Neuron (in vitro differentiated cells): ENCODE measurements at regions not wholly inside any gene's neighbourhood (a gene's known extent, or its start where the extent isn't known, plus 50 kb on each side); places are given as distances from the start of the nearest gene placed in this dataset.

Source experiments
- H2AFZ ChIP-seq: one replicate; pipeline ENCODE4 v1.6.1; 2013; ENCODE audit warnings: low read depth, mild to moderate bottlenecking, inconsistent platforms, low read length, moderate library complexity
- H3K27me3 ChIP-seq: one replicate; pipeline ENCODE4 v1.6.1; 2013; ENCODE audit warnings: low read length; ENCODE audit not compliant: insufficient read depth
- H3K36me3 ChIP-seq: one replicate; pipeline ENCODE4 v1.6.1; 2013; ENCODE audit warnings: low read length; ENCODE audit not compliant: insufficient read depth
- H3K4me1 ChIP-seq: one replicate; pipeline ENCODE4 v1.6.1; 2013; ENCODE audit warnings: low read length; ENCODE audit not compliant: insufficient read depth
- H3K4me3 ChIP-seq: 2 replicates; pipeline ENCODE4 v1.5.1; 2013; ENCODE audit warnings: mild to moderate bottlenecking, low read length, moderate library complexity
- H3K9me3 ChIP-seq: one replicate; pipeline ENCODE4 v1.6.1; 2013; ENCODE audit warnings: low read length

DNA sequence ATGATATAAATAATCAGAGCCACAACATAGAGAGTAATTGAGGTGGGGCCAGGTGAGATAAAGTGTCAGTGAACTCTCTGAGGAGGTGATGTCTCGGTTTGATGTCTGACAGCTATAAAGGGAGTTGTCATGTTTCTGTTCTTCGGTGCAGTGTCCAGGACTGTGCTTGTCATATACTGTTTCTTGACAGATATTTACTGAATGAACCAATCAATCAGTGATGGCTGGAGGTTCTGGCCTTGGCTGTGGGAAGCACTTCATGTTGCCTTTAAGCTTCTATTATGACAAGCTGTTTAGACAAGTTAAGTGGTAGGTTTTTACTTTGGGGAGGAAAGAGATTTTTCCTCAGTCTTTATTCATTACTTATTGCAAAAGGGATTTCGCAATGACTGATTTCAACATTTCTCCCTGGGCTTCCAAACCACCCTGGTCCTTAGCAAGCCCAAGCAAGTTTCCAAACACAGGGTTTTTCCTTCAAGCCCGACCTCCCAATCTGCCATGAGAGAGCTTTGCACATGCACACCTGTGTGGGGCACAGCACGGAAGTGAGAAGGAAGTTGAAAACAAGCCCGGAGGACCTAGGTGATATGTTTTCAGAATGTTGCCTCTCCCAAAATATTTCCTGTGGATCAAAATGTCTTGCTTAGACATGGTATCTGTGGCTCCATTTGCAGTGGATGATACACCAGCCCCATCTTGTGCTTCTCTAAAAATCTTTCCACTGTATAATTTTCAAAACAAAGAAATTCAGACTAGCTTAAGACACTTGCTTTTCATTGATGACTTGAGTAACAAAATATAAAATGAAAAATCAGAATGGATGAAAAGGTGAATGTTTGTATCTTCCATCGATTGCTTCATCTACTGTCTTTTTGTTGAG, 567.3 kb upstream of the BTBD3 start:
- Histone ChIP-seq H3K36me3 (no peaks in the 10 kb centered on the region), H3K4me1 (peaks cover 46% of the 10 kb centered on the region), H2AFZ (no peak overlapping the region), H3K9me3 (no peaks in the 10 kb centered on the region), H3K4me3 (no peak overlapping the region), H3K27me3 (no peaks in the 10 kb centered on the region)

- Histone ChIP-seq H3K27me3 (no peaks in the 10 kb centered on the region), H3K4me1 (peaks cover 49% of the 10 kb centered on the region), H3K9me3 (no peaks in the 10 kb centered on the region)
These were observed 565.7 kb upstream of the BTBD3 start for GRCh38 chr20:11352041-11352440.

DNA sequence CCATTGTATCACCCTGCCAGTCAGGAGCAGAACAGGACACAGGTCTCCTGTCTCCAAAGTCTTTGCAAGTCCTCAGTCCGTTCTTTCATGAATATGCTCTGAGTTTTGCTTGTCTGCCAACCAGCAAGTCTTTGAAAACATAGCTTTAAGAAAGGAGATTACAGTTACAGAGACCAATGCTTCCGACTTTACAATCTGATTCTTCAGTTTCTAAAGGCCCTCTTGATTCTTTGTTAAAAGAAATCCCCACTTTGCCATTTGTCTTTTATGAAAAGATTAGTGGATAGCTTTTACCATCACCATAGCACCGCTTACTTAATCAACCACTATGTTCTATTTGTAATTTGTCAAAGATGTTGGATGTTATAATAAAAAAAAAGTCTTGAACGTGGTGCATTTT, 562.8 kb upstream of the BTBD3 start:
- Histone ChIP-seq H3K27me3 (no peaks in the 10 kb centered on the region), H3K36me3 (no peaks in the 10 kb centered on the region), H3K4me1 (peaks cover 49% of the 10 kb centered on the region), H2AFZ (no peak overlapping the region), H3K4me3 (no peak overlapping the region), H3K9me3 (no peaks in the 10 kb centered on the region)

More at GRCh38 chr20:11352041-11352440, 565.7 kb upstream of the BTBD3 start:
- Histone ChIP-seq H3K4me3 (no peak overlapping the region), H3K36me3 (no peaks in the 10 kb centered on the region), H2AFZ (no peak overlapping the region)

GRCh38 chr20:11355345-11355744, 562.3 kb upstream of the BTBD3 start:
- H3K27me3 ChIP-seq: no peaks in the 10 kb centered on the region
- no peak overlapping the region for H3K4me3 ChIP-seq
- H3K36me3 ChIP-seq: no peaks in the 10 kb centered on the region
- no peak overlapping the region for H2AFZ ChIP-seq
- no peaks in the 10 kb centered on the region for H3K9me3 ChIP-seq
- H3K4me1 ChIP-seq: peaks cover 44% of the 10 kb centered on the region

GRCh38 chr20:11356061-11356460, 561.6 kb upstream of the BTBD3 start:
- no peaks in the 10 kb centered on the region for H3K9me3 ChIP-seq
- no peaks in the 10 kb centered on the region for H3K36me3 ChIP-seq
- no peaks in the 10 kb centered on the region for H3K27me3 ChIP-seq
- H2AFZ ChIP-seq: no peak overlapping the region
- no peak overlapping the region for H3K4me3 ChIP-seq
- H3K4me1 ChIP-seq: peaks cover 37% of the 10 kb centered on the region

GRCh38 chr20:11362450-11362849, 555.2 kb upstream of the BTBD3 start:
- H3K4me3 ChIP-seq: no peak overlapping the region
- no peaks in the 10 kb centered on the region for H3K27me3 ChIP-seq
- no peaks in the 10 kb centered on the region for H3K36me3 ChIP-seq
- H3K4me1 ChIP-seq: no peaks in the 10 kb centered on the region
- H3K9me3 ChIP-seq: no peaks in the 10 kb centered on the region
- H2AFZ ChIP-seq: no peak overlapping the region

DNA sequence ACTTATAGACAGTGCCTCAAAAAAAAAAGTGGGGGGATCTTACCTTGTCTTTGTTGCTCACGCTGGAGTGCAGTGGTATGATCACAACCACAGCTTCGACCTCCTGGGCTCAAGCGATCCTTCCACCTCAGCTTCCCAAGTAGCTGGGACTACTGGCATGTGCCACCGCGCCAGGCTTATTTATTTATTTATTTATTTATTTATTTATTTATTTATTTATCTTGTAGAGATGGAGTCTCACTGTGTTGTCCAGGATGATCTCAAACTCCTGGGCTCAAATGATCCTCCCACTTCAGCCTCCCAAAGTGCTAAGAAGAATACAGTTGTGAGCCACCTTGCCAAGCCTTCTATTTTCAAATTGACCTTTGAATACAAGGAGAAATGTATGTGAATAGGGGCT, 553.0 kb upstream of the BTBD3 start:
- H3K27me3 ChIP-seq: no peaks in the 10 kb centered on the region
- H3K36me3 ChIP-seq: no peaks in the 10 kb centered on the region
- H3K4me3 ChIP-seq: no peak overlapping the region
- no peaks in the 10 kb centered on the region for H3K9me3 ChIP-seq
- no peaks in the 10 kb centered on the region for H3K4me1 ChIP-seq
- no peak overlapping the region for H2AFZ ChIP-seq

DNA sequence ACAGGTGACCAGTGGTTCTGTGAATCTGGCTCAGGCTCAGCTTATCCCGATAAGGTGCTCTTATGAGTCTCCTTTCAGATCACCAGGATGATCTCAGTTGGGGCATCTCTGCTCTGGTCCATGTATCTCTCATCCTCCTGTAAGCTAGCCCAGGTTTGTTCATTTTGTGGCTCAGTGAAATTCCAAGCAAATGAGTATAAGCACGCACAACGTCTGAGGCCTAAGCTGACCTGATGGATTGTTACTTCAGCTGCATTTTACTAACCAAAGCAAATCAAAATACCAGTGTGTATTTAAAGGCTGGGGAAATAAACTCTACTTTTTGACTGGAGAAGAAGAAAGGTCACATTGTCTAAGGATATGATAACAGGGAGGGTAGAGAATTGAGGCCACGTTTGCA, 551.0 kb upstream of the BTBD3 start:
- H3K4me1 ChIP-seq: no peaks in the 10 kb centered on the region
- no peak overlapping the region for H2AFZ ChIP-seq
- H3K4me3 ChIP-seq: no peak overlapping the region
- H3K9me3 ChIP-seq: no peaks in the 10 kb centered on the region
- no peaks in the 10 kb centered on the region for H3K36me3 ChIP-seq
- no peaks in the 10 kb centered on the region for H3K27me3 ChIP-seq

DNA sequence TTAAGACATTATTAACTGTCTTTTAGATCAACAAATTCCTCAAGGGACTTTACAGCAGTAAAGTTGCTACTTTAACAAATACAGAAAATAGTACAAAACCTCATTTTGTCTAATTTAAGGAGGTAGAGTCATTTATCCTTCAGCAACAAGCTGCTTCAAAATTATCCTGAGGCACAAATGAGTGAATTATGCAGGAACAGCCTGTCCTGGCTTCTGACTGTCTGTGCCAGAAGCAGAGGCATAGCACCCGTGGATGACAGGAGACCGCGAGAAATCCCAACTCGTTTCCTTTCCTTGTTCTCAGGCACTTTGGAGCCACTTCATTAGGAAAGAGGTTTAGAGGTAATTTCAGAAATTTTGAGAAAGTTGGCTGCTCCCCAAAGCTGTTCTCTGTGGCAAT, 549.2 kb upstream of the BTBD3 start:
- Histone ChIP-seq H3K4me1 (peaks cover 7% of the 10 kb centered on the region), H3K4me3 (no peak overlapping the region), H3K36me3 (no peaks in the 10 kb centered on the region), H3K27me3 (no peaks in the 10 kb centered on the region), H3K9me3 (no peaks in the 10 kb centered on the region), H2AFZ (no peak overlapping the region)

- no peak overlapping the region for H3K4me3 ChIP-seq
- H3K27me3 ChIP-seq: no peaks in the 10 kb centered on the region
- H2AFZ ChIP-seq: no peak overlapping the region
- peaks cover 8% of the 10 kb centered on the region for H3K4me1 ChIP-seq
- H3K9me3 ChIP-seq: no peaks in the 10 kb centered on the region
- no peaks in the 10 kb centered on the region for H3K36me3 ChIP-seq
These were observed 548.6 kb upstream of the BTBD3 start for GRCh38 chr20:11368965-11369711.

- Histone ChIP-seq H3K27me3 (no peaks in the 10 kb centered on the region), H2AFZ (no peak overlapping the region), H3K9me3 (no peaks in the 10 kb centered on the region), H3K4me3 (no peak overlapping the region), H3K36me3 (no peaks in the 10 kb centered on the region), H3K4me1 (peaks cover 8% of the 10 kb centered on the region)
These were observed 545.9 kb upstream of the BTBD3 start for GRCh38 chr20:11371831-11372230.

DNA sequence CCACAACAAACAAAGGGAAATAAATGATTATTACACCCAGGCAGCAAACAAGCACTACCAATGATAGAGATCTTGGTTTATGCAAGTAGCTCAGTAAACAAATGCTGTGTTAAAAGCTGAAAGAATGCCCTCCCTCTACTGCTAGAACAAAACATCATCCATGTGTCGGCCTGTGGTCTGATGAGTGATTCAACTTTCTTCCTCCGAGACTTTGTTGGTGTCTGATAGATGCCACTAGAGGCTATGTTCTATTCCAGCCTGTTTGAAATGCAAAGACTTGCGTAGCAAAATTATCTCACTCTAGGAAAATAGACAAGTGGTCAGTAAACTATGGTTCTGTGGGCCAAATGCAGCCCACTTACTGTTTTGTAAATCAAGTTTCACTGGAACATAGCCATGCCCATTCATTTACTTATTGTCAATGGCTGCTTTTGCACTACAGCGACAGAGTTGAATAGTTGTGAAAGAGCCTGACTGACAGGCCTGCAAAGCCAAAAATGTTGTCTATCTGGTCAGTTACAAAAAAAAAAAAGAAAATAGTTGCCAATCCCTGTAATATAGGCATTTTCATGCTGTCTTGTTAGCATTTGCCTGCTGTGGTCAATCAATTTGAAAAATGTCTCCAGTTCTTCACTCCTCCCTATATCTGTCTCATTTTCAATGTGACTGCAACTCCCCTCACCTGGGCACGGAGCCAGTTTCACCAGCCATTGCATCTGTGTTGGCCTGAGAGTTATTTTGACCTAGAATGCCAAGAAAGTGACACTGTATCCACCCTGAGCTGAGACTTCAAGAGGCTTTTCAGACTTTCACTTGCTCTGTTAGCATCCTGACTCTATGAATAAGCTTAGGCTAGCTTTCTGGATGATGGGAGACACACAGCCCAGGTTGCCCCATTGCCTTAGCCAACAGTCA, 544.6 kb upstream of the BTBD3 start:
- Histone ChIP-seq H3K9me3 (no peaks in the 10 kb centered on the region), H2AFZ (peak overlapping the region; percentile 3), H3K27me3 (no peaks in the 10 kb centered on the region), H3K4me1 (peaks cover 8% of the 10 kb centered on the region), H3K36me3 (no peaks in the 10 kb centered on the region), H3K4me3 (no peak overlapping the region)

DNA sequence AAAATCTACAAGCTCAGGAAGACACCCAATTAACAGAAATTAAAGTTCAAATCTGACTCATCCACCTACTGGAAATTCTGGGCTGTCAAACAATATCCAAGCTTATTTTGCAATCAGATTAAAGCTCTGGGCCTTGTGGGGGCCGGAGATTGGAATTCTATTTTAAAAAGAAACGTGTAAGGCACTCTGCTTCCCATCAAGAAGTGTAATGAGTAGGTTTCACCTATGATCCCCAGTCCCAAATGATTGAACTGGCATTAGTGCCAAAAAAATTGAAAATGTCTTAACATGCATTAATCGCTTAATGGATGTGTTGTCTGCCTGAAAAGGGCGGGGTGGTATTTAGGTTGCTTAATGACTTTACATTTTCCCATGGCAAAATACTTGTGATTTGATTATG, 542.4 kb upstream of the BTBD3 start:
- Histone ChIP-seq H2AFZ (no peak overlapping the region), H3K9me3 (no peaks in the 10 kb centered on the region), H3K36me3 (no peaks in the 10 kb centered on the region), H3K4me3 (no peak overlapping the region), H3K4me1 (peaks cover 8% of the 10 kb centered on the region), H3K27me3 (no peaks in the 10 kb centered on the region)
